GM18519 (cell line): ENCODE measurements at regions not wholly inside any gene's neighbourhood (a gene's known extent, or its start where the extent isn't known, plus 50 kb on each side); places are given as distances from the start of the nearest gene placed in this dataset.
"Not testable (repeated sequence)": the region's sequence is repeated elsewhere in the genome, so short reads cannot be mapped to it uniquely, and the experiment has no call there.

ENCODE experiments used
- ATAC-seq: cut with Tn5 transposase; IDR thresholded peaks from one replicate; pipeline ENCODE4 v1.9.1; 2021; ENCODE audit warnings: mild to moderate bottlenecking, moderate library complexity; ENCODE audit not compliant: unreplicated experiment, low FRiP score

- not testable (repeated sequence) for ATAC-seq
Observed at GRCh38 chr6:121631752-121632151, 196.3 kb downstream of the GJA1 start.

DNA sequence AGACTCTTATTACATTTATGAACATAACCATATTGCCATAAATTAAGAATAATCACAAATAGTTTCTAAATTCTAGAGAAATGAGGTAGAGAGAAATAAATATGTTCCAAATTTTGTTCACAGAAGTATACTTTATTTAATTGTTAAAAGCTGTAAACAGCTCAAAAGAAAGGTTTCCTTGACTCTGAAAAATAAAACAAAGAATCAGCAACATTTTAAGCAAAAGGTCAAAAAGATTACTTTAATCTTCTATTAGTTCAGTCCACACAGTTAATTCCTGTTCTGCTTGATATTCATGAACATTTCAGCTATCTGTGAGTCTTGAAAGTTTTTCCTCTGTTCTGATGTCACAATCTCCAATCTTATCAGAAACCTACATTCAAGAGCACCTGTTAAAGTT, 197.9 kb downstream of the GJA1 start:
- ATAC-seq, result no peak

GRCh38 chr6:121634586-121634985, 199.1 kb downstream of the GJA1 start:
- ATAC-seq, result not testable (repeated sequence)

DNA sequence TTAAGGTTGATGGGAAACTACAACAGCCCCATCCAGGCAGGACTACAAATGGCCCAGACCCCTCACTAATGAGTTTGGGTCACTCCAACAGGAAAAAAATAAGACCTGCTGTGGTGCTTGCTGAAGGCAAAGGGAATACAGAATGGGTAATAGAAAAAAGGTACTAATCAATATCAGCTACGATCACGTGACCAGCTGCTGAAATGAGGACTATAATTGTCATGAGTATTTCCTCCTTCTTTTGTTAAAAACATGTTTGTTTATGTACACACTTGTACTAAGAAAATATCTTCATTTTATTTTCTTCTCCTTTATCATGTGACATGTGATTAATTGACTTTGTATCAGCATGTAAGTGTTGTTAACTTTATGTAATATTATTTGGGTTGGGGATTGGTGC, 199.9 kb downstream of the GJA1 start:
- ATAC-seq, result no peak

- not testable (repeated sequence) for ATAC-seq
Observed at GRCh38 chr6:121636217-121636616, 200.8 kb downstream of the GJA1 start.

DNA sequence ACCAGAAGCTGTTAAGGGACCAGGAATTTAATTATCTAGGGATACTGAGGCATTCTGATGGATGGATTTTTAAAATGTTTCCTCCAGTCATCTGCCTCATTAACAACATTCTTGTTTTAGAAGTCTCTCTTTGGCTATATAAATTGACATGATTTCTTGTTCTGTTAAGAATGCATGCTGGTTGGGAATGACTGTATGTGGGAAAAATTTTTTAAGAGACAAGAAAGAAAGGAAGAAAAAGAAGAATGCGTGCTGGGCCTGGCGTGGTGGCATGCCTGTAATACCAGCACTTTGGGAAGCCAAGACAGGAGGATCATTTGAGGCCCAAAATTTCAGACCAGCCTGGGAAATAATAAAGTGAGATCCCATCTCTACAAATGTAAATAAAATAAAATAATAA, 203.6 kb downstream of the GJA1 start:
- ATAC-seq, result no peak

- ATAC-seq, result no peak
Observed at GRCh38 chr6:121641158-121641557, 205.7 kb downstream of the GJA1 start.

- ATAC-seq, result no peak
Observed at GRCh38 chr6:121645100-121645745, 209.8 kb downstream of the GJA1 start.

DNA sequence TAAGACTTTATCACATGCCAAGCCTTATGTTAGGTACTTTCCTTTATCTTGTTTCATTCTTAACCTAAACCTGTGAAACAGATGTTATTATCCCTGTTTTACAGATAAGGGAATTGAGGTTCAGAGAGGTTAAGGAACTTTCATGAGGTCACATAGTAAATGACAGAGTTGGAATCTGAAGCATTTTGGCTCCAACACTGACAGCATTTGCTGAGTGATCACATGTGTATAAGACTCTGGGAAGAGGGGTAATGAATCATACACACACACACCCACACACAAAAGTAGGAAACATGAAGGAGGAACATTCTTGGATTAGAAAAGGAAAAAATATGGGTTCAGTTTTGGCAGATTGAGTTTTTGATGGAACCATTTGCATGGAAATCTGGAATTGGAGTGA, 212.5 kb downstream of the GJA1 start:
- ATAC-seq, result no peak

- no peak for ATAC-seq
Observed at GRCh38 chr6:121649951-121650350, 214.5 kb downstream of the GJA1 start.

- no peak for ATAC-seq
Observed at GRCh38 chr6:121651420-121651819, 216.0 kb downstream of the GJA1 start.

- ATAC-seq, result no peak
Observed at GRCh38 chr6:121652223-121652622, 216.8 kb downstream of the GJA1 start.

DNA sequence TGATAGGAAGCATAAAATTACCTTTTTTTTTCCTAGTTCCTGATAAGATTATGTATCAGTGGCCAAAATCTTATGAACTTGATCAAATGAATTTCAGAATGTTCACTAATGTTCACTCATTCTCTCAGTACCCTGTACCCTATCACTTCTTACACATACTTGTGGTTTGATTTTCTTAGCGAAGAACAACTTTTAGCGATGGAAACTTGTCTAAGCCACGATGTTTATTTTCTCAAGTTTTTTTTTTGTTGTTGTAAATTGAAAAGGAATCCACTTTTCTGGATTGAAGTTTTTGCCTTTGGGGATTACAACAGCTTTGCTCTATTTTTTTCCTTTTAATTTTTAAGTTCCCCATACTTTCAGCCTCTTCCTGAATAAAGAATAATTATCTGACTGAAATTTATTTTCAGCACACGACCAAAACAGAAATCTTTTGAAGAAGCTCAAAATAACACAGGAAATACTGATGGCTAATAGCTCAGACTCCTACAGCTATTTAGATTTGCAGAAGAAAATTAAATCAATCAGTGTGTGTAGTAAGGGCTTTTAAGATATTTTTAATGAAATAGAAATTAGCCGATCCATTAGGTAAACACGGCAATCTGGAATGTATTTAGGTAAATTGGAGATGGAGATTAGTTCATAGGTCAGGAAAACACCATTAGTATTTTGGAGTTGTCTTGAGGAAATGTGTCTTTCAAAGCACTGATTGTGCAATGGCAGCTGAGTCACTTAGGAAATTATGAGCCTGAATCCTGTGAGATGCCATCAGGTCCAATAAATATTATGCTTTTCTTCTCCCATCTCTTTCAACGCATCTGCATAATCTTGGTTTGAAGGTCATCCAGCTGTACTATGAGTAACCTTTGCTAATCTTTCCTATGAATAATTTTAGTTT, 217.5 kb downstream of the GJA1 start:
- no peak for ATAC-seq

GRCh38 chr6:121653624-121654008, 218.2 kb downstream of the GJA1 start:
- ATAC-seq, result no peak

- no peak for ATAC-seq
Observed at GRCh38 chr6:121657972-121658371, 222.5 kb downstream of the GJA1 start.

GRCh38 chr6:121660277-121660676, 224.8 kb downstream of the GJA1 start:
- ATAC-seq, result no peak

- ATAC-seq, result no peak
Observed at GRCh38 chr6:121663292-121663810, 227.9 kb downstream of the GJA1 start.

- ATAC-seq, result no peak
Observed at GRCh38 chr6:121664158-121664557, 228.7 kb downstream of the GJA1 start.

GRCh38 chr6:121666814-121667213, 231.4 kb downstream of the GJA1 start:
- ATAC-seq, result no peak

- no peak for ATAC-seq
Observed at GRCh38 chr6:121668259-121668658, 232.8 kb downstream of the GJA1 start.

GRCh38 chr6:121670511-121670910, 235.1 kb downstream of the GJA1 start:
- ATAC-seq, result no peak

DNA sequence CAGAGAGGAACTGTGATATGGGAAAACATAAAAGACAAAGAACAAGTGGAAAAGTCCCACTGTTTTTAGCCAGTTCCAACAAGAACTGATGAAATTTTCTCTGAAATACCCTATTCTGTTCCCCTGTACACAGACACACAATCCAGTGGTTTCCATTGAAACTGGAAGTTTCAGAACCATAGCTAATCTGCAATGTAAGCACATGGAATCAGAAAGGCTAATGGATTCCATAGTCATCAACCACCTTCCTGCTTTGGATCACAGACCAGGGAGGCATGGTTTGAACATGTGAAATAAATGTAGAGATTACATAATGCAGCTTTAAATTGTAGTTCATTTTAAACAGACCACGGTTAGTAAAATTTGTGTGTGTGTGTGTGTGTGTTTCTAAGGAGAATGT, 242.1 kb downstream of the GJA1 start:
- no peak for ATAC-seq
